Stimulated activated CD8-positive, alpha-beta memory T cell treated with anti-CD3 and anti-CD28 coated beads, Interleukin-7, amount 100 ng/mL, for 24 hours (primary cell): ENCODE measurements at regions not wholly inside any gene's neighbourhood (a gene's known extent, or its start where the extent isn't known, plus 50 kb on each side); places are given as distances from the start of the nearest gene placed in this dataset.
"Not testable (repeated sequence)": the region's sequence is repeated elsewhere in the genome, so short reads cannot be mapped to it uniquely, and the experiment has no call there.

Experiments used
- DNase-seq: peaks from one replicate; pipeline ENCODE4 v3.0.0-alpha.2; 2020; ENCODE audit warnings: low read depth

GRCh38 chr7:68918621-68919020 lies 679.7 kb upstream of the AUTS2 start:
- no peak for DNase-seq

GRCh38 chr7:68922850-68923249 lies 675.4 kb upstream of the AUTS2 start:
- no peak for DNase-seq

- no peak for DNase-seq
Measured at GRCh38 chr7:68925241-68925640, 673.0 kb upstream of the AUTS2 start.

- DNase-seq = no peak
Measured at GRCh38 chr7:68929781-68930261, 668.5 kb upstream of the AUTS2 start.

GRCh38 chr7:68936471-68937035 lies 661.7 kb upstream of the AUTS2 start:
- no peak for DNase-seq

- no peak for DNase-seq
Measured at GRCh38 chr7:68938151-68938550, 660.1 kb upstream of the AUTS2 start.

- DNase-seq = no peak
Measured at GRCh38 chr7:68943786-68944185, 654.5 kb upstream of the AUTS2 start.

- DNase-seq = no peak
Measured at GRCh38 chr7:68955656-68956055, 642.6 kb upstream of the AUTS2 start.

- DNase-seq = no peak
Measured at GRCh38 chr7:68958571-68958970, 639.7 kb upstream of the AUTS2 start.

- DNase-seq = no peak
Measured at GRCh38 chr7:68963552-68963951, 634.7 kb upstream of the AUTS2 start.

GRCh38 chr7:68964060-68964459 lies 634.2 kb upstream of the AUTS2 start:
- DNase-seq = no peak

GRCh38 chr7:68965351-68965750 lies 632.9 kb upstream of the AUTS2 start:
- no peak for DNase-seq

GRCh38 chr7:68967598-68967997 lies 630.7 kb upstream of the AUTS2 start:
- DNase-seq = no peak

GRCh38 chr7:68969571-68969970 lies 628.7 kb upstream of the AUTS2 start:
- DNase-seq = no peak

GRCh38 chr7:68971634-68972340 lies 626.5 kb upstream of the AUTS2 start:
- no peak for DNase-seq

- no peak for DNase-seq
Measured at GRCh38 chr7:68977385-68978055, 620.8 kb upstream of the AUTS2 start.

- no peak for DNase-seq
Measured at GRCh38 chr7:68978710-68979109, 619.6 kb upstream of the AUTS2 start.

- DNase-seq = no peak
Measured at GRCh38 chr7:68980011-68980410, 618.3 kb upstream of the AUTS2 start.

GRCh38 chr7:68980432-68980831 lies 617.8 kb upstream of the AUTS2 start:
- not testable (repeated sequence) for DNase-seq

GRCh38 chr7:68984306-68984705 lies 614.0 kb upstream of the AUTS2 start:
- no peak for DNase-seq

GRCh38 chr7:68994841-68995240 lies 603.4 kb upstream of the AUTS2 start:
- DNase-seq = no peak

- DNase-seq = no peak
Measured at GRCh38 chr7:68998136-68998535, 600.1 kb upstream of the AUTS2 start.

GRCh38 chr7:69002416-69002815 lies 595.9 kb upstream of the AUTS2 start:
- DNase-seq = no peak
